ENCODE measurements at regions not wholly inside any gene's neighbourhood (a gene's known extent, or its start where the extent isn't known, plus 50 kb on each side); places are given as distances from the start of the nearest gene placed in this dataset.
"Not testable (repeated sequence)": the region's sequence is repeated elsewhere in the genome, so short reads cannot be mapped to it uniquely, and the experiment has no call there.

- no peak for ATAC-seq
- intact Hi-C loops (cut with DNase I), result no loop called here
- H3K27me3 ChIP-seq, result no peaks in the 10 kb centered on the region
- no peak overlapping the region for H3K4me3 ChIP-seq
- WGBS (ENCODE audit: insufficient coverage, low coverage, low lambda C conversion rate, missing lambda C conversion rate), result 79% methylated on average over 2 of the region's 2 CpGs
- H3K9me3 ChIP-seq, result no peaks in the 10 kb centered on the region
- H3K27ac ChIP-seq, result no peak overlapping the region
- no peak for DNase-seq
- H3K4me1 ChIP-seq, result no peaks in the 10 kb centered on the region
- no peak for TF ChIP-seq POLR2A (IDR thresholded peaks at IDR 0.05)
- TF ChIP-seq CTCF (IDR thresholded peaks at IDR 0.05), result no peak
- H3K36me3 ChIP-seq, result no peaks in the 10 kb centered on the region
Measured at GRCh38 chr5:92237896-92238295, 854.8 kb upstream of the ARRDC3 start.

DNA sequence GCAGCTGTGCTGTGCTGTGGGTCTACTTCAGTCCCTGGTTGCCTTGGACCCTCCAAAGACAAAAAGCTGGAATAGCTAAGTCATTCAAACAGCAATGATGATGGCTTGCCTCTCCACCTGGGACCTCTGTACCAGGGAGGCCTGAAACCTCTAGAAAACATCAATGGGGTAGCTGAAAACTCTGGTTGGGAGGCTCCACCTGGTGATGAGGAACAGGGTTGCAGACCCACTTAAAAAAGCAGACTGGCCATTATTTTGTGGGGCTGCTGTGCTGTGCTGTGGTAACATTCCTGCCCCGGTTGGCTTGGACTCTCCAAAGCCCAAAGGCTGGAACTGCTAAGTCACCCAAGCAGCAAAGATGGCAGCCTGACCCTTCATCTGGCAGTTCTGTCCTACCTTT lies 839.3 kb upstream of the ARRDC3 start:
- ATAC-seq (peak in 1 of 4 donors; percentile 25), DNase-seq (no peak)
- TF ChIP-seq POLR2A (IDR thresholded peaks at IDR 0.05) (no peak), CTCF (IDR thresholded peaks at IDR 0.05) (peak in 1 of 4 donors; percentile 13)
- no peaks in the 10 kb centered on the region for H3K27me3 ChIP-seq
- no peak overlapping the region for H3K4me3 ChIP-seq
- H3K36me3 ChIP-seq, result no peaks in the 10 kb centered on the region
- WGBS (ENCODE audit: insufficient coverage, low coverage, low lambda C conversion rate, missing lambda C conversion rate), result 40% methylated on average over 1 of the region's 1 CpG
- H3K4me1 ChIP-seq, result no peaks in the 10 kb centered on the region
- intact Hi-C loops (cut with DNase I), result no loop called here
- H3K9me3 ChIP-seq, result no peaks in the 10 kb centered on the region
- no peak overlapping the region for H3K27ac ChIP-seq

DNA sequence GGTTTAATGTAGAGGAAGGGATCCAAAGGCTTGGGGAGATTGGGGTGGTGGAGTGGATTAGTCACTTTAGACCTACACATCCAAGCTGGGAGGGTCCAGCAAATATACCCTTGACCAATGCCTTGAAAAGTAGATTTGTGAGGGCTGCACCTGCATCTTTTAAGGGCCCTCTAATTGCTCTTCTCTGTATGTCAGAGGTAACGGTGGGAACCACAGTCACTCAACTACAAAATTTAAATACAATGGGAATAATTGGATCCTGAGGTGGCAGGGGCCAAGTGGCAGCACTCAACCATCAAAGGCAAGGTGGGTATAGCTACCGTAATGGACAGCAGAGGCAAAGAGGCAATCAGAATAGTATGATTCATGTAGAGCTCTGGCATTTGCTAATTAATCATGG lies 833.7 kb upstream of the ARRDC3 start:
- DNase-seq; H3K36me3 ChIP-seq; intact Hi-C loops (cut with DNase I); H3K27ac ChIP-seq; H3K4me1 ChIP-seq; H3K4me3 ChIP-seq; ATAC-seq; H3K27me3 ChIP-seq; H3K9me3 ChIP-seq: not testable (repeated sequence)
- 53% methylated on average over 2 of the region's 2 CpGs for WGBS (ENCODE audit: insufficient coverage, low coverage, low lambda C conversion rate, missing lambda C conversion rate)

- H3K27me3 ChIP-seq, result no peaks in the 10 kb centered on the region
- ATAC-seq, result no peak
- 75% methylated on average over 1 of the region's 1 CpG for WGBS (ENCODE audit: insufficient coverage, low coverage, low lambda C conversion rate, missing lambda C conversion rate)
- H3K27ac ChIP-seq, result no peak overlapping the region
- H3K9me3 ChIP-seq, result no peaks in the 10 kb centered on the region
- intact Hi-C loops (cut with DNase I), result no loop called here
- no peaks in the 10 kb centered on the region for H3K36me3 ChIP-seq
- H3K4me3 ChIP-seq, result no peak overlapping the region
- H3K4me1 ChIP-seq, result no peaks in the 10 kb centered on the region
- no peak for TF ChIP-seq POLR2A (IDR thresholded peaks at IDR 0.05)
- TF ChIP-seq CTCF (IDR thresholded peaks at IDR 0.05), result no peak
- no peak for DNase-seq
Measured at GRCh38 chr5:92215116-92215515, 832.0 kb upstream of the ARRDC3 start.

- Histone ChIP-seq H3K4me1 (no peaks in the 10 kb centered on the region), H3K36me3 (no peaks in the 10 kb centered on the region), H3K27me3 (no peaks in the 10 kb centered on the region), H3K4me3 (no peak overlapping the region), H3K27ac (no peak overlapping the region), H3K9me3 (no peaks in the 10 kb centered on the region)
- TF ChIP-seq POLR2A (IDR thresholded peaks at IDR 0.05), result no peak
- no peak for TF ChIP-seq CTCF (IDR thresholded peaks at IDR 0.05)
- 48% methylated on average over 3 of the region's 3 CpGs for WGBS (ENCODE audit: insufficient coverage, low coverage, low lambda C conversion rate, missing lambda C conversion rate)
- ATAC-seq (no peak), DNase-seq (no peak)
- intact Hi-C loops (cut with DNase I), result no loop called here
Measured at GRCh38 chr5:92208265-92208664, 825.1 kb upstream of the ARRDC3 start.
